NOMO-1 (cell line): ENCODE measurements at regions not wholly inside any gene's neighbourhood (a gene's known extent, or its start where the extent isn't known, plus 50 kb on each side); places are given as distances from the start of the nearest gene placed in this dataset.
A peak's percentile ranks its signal among the peaks of the same experiment; 100 is the strongest.

ENCODE experiments used
- DNase-seq, 2 experiments: peaks; one replicate each; lab custom pipeline; 2025; ENCODE audit not compliant: unreplicated experiment in 2 of 2; lab: John Stamatoyannopoulos, UW

DNA sequence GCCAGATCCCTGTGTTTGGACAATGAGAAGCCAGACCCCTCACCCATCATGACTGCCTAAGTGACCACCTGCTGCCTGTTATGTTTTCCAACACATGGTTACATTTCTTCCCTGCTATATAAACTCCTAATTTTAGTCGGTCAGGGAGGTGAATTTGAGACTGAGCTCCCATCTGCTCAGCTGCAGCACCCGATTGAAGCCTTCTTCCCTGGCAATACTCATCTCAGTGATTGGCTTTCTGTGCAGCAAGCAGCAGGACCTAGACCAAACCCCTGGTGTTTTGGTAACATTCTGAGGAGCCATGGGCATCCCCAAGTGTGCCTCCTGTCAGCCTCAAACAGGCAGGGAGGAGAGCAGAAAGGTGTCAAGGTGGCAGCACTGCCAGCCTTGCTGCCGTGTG is 141.2 kb downstream of the CD8B2 start:
- no peak for DNase-seq

DNA sequence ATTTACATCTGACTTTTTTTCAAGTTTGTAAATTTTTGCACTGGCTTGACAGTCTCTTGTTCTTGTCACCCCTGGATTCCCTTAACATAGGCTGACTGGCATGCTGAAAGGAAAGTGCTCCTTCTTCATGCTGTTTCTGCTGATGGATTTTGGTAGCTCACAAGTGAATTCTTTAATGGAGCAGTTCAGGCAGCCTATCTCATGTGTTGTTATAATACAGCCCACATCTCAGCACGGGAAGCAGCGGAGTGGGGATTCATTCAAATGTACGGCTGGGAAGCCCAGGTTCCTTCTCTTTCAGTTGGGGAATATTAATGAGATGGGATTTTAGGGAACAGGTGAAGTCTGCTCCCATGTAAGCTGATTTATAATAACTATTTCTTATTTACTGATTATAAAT is 142.8 kb downstream of the CD8B2 start:
- DNase-seq = no peak

DNA sequence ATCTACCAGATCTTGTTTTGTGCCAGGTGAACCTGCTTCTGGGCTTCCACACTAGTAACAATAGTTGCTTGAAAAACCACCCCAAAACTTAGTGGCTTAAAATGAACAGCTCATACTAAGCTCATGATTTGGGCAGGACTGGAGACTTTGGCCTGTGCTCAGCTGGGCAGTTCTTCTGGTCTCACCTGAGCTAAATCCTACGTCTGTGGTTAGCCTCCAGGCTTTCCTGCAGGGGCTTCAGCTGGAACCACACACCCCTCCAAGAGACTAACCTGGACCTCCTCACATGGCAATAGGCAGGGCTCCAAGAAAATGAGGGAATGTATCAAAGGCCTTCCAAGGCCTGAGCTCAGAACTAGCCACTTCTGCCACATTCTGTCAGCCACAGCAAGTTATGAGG is 144.1 kb downstream of the CD8B2 start:
- DNase-seq = no peak

DNA sequence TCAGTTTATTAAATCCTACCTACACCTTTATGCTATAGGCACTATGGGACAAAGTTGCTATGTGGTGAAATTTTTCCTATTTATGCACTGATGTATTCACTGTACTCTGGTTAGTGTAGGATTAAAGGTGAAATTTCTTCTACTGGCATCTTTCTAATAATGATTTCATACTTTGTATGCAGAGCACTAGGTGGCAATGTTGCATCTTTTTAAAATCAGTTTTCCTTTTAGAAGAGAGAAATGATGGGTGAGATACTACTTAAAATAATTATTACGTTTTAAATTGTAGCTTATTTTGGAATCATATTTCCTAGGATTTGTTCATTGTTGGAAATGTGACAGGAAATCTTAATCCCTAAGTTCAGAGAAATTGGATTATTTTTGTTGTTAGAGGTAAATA is 150.9 kb downstream of the CD8B2 start:
- DNase-seq = peak in 1 of 2 experiments; percentile 6

DNA sequence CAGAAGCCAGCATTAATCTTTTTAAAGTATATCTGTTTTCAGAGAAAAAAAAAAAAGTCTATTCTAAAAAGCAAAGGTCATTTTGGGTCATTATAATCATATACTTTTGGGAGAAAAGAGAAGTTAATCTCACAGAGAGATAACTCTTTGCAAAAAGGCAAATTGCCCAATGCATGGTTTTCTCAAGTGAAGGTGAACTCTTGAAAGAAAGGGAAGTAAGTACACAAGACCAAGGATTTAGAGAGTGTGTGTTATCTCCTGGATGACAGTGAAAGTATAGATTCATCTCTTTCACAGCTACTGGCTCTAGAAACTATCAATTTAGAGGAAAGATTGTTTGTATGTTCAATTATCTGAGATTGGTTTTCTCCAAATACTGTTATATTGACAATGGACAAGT is 151.4 kb downstream of the CD8B2 start:
- DNase-seq = peak in 1 of 2 experiments; percentile 14

DNA sequence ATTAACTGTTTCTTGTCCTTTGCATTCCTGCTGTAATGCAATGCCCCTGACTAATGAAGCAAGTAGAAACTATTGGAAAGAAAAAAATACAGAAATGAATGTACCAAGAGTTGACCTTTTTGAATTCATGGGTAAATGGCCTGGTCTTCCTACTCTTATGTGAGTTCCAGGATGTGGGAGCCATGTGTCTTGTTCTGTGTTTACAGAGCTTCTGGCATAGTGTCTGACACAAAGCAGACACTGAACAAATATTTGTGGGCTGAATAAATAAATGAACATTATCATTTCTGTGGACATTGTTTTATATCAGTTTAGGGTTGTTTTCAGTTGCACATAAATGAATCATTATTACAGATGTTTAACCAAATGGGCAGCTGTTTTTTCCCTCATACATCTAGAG is 155.5 kb downstream of the CD8B2 start:
- DNase-seq = no peak

DNA sequence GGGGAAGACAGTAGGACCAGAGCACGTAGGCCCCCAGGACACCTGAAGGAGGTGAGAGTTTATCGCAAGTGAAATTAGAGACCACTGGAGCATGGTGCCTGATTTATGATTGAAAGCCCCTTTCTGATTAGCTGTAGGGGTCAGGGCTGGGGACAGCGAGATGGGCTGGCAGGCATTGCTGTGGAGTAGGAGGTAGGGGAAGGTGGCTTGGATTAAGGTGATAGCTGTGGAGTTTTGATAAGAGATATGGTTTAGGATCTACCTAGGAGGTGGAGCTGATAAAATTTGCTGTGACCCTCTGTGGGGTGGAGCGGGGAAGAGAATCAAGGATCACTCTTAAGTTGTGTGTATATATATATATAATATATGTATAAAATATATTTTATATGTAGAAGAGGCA is 157.5 kb downstream of the CD8B2 start:
- DNase-seq = no peak

DNA sequence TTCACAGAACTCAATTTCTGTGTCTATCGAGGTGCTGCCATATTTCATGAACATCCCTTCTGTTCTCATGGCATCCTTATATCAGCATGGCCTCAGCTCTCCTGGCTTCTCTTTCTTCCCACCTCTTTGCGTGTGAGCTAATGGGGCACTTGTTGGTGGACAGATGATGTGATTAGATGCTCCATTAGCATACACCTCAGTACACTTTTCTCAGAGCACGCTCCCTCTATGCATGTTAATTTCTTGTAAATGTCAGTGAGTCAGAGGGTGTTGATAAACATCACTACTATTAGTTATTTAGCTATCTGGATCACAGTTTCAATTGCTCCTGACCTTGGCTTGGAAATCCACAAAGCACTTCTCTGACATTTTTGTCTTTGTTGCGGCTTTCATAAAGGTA is 159.4 kb downstream of the CD8B2 start:
- DNase-seq = no peak

DNA sequence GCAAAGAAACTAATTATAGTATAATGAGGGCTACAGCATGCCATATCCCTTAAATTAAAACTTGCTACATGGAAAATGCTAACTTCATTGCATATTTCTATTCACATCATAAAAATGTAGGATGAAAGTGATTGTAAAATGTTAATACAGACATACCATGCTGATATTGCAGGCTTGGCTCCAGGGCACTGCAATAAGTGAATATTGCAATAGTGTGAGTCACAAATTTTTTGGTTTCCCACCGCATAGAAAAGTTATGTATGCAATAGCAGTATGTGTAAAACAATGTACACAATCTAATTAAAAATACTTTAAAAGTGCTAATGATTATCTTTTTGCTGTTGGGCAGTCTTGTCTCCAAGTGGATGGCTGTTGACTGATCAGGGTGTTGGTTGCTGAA is 162.1 kb downstream of the CD8B2 start:
- no peak for DNase-seq

DNA sequence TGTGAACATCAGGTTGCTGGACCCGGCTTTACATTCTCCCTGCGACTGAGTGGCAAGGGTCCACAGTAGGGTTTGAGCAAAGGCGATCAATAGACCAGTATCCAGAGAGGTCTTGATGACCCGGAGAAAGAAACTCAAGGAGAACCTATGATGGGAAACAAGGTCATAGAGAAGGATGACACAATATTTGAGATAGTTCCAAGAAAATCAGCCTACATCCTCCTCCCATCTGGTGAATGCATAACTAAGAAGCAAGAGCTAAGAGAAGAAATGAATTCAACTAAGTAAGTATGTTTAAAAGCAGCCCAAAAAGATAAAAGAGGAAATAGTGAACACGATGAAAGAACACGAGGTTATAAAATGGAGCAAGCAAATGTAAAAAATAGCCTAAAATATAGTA is 166.3 kb downstream of the CD8B2 start:
- no peak for DNase-seq

DNA sequence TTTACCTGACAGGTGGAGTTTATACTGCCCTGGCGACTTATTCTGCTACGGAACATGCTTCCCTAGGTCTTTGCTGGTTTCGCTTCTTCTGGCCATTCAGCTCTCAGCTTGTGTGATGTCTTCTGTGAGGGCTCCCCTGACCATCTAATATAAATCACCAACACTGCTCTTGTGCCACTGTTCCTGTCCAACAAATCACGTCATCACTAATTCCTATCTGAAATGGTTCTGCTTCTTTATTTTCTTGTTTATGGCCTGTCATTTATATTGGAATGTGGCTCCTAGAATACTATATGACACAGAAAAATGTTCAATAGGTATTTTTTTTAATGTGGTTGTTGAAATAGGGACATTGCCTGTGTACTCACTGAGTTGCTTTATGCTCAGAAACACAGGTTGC is 171.5 kb downstream of the CD8B2 start:
- no peak for DNase-seq

DNA sequence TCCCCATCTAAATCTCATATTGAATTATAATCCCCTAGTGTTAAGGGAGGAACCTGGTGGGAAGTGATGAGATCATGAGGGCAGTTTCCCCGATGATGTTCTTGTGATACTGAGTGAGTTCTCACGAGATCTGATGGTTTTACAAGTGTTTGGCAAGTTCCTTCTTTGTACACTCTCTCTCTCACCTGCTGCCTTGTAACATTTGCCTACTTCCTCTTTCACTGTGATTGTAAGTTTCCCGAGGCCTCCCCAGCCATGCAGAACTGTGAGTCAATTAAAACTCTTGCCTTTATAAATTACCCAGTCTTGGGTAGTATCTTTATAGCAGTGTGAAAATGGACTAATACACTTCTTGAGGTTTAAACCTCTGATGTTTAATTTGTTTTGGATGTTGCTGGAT is 177.5 kb downstream of the CD8B2 start:
- DNase-seq = peak; percentile 11 to 70

DNA sequence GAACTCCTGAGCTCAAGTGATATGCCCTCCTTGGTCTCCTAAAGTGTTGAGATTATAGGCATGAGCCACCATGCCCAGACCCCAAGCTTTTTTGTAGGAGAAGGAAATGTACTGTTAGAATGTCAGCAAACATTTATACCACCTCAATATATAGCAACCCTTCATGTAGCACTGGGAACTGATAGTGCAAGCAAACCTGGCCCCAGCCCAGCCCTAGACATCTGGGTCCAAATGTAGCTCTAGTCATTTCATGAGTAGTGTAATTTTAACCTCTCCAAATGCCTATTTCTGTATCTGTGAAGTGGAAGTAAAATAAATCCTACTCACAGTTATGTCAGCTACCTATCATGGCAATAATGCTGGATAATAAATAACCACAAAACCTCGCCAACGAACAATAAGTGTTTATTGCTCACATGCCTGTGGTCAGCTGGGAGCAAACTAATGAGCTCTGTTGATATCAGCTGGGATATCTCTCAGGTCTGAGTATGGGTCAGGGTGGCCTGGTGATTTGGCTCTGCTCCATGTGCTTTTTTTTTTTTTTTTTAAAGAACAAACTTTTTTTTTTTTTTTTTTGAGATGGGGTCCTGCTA is 180.4 kb downstream of the CD8B2 start:
- DNase-seq = no peak

DNA sequence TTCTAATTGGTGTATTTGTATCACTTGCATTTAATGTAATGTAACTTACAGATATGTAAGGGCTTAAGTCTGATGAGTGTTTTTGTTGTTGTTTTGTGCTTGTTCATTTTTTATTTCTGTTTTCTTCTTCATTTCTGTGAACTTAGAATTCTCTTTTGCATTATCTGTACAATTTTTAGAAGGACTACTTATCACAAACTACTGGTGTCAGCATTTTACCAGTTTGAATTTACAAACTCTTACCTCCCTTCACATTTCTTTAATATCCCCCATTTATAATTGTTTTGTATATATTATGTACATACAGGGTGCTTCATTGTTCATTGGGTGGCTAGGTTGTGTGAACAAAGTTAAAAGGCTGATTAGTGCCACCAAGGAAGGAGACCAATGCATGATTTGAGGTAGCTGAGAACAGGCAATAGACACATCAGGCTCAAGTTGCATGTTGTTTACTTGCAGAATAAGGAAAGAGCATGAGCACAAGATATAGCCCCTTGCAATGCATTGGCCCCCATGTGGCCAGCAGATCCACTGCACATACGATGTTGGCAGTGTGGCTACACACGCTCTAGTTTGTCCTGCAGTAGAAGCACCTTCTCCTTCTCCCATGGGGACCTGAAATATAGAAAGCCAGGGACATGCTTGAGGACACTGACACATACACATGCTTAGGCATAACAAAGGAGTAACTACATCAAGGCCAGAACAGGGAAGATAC is 198.2 kb downstream of the CD8B2 start:
- DNase-seq = no peak

DNA sequence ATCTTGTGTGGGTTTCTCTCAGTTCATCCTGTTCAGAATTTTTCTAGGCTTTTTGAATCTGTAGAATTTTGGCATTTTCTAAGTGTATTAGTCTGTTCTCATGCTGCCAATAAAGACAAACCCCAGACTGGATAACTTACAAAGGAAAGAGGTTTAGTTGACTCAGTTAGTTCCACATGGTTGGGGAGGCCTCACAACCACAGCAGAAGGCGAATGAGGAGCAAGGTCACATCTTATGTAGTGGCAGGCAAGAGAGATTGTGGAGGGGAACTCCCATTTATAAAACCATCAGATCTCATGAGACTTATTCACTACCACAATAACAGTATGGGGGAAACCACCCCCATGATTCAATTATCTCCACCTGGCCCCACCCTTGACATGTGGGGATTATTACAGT is 199.2 kb downstream of the ST6GAL2 start:
- no peak for DNase-seq

DNA sequence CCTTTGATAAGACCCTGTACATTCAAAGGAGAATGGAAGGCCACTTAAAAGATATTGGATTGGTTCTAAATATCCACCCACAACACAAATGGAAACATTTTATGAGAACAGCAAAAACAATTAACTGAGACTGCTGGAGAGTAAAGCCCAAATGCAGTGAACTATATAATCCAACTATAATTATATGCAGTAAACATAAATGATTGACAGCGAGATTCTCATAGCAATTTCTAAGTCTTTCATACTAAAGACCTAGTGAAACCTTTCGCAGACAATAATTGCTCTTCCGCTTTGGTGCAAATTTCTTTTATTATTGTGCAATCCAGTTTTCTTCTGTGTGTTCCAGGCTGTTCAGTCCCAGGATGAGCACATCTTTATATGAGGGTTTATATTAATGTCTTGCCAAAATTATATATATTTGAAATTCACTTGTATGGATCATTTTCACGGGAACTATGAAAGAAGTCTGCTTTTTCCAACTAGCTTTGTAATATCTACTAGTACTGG is 190.9 kb downstream of the ST6GAL2 start:
- no peak for DNase-seq

DNA sequence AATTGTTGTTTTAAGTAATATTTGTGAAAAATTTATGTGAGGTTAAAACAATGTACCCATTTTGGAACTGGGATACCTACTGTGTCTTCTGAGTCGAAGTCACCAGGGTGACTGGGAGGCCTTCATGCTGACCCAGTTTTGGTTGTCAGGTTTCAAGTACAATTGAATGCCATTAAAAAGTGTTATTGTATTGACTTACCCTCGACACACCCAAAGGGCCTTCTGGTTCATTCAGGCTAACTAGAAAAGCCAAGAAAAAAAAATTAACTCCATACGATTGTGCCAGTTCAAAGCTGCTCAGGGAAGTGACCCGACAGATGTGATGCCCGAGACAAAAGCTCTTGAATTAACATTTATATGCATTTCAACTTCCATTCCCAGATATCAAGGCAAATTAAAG is 190.0 kb downstream of the ST6GAL2 start:
- DNase-seq = no peak

DNA sequence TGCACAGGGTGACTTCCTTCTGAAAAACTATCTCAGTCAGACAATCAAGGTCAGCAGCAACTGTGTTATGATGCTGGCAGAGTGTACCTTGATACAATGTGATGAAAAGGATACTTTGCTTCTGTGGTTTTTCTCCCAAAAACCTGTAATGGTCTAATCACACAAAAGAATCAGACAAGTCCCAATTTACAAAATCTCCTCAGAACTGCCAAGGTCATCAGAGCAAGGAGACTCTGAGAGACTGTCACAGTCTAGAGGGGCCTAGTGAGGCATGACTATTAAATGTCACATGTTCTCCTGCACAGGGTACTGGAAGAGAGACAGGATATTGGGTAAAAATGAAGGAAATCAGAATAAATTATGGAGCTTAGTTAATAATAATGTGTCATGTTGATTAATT is 185.4 kb downstream of the ST6GAL2 start:
- no peak for DNase-seq

DNA sequence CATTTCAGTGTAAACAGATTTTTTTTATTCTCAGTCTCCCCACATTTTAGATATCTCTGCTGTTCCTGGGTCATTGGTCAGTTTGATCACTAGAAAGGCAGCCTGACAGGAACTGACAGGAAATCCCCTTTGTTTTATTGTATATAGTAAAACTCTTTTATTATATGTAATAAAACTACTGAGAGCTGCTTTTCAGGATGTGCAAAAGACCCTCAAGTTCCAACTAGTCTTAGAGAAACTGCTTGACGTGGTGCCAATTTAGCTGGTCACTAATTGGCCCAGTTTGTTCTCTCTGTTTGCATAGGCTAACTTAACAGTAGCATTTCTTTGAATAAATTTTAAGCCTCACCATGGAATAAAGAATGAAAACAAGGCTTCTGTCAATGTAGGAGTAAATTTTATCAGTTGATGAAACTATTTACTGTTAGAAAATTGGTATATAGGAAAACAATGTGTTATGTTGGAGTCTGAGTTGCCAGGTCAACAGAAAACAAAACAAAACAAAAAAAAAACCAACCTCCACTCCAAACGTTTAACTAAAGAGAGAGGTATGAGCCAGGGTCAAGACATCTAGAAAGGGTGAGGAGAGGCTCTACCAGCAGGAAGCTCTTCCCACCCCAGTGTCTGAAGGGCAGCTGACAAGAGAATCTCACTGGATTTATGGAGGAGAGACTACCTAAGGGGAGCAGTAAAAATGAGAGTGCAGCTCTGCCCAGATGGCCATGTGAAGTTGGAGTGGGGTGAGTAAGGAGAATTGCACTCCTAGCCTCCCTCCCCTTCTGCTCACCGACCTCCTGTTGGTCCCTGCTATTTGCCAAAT is 184.6 kb downstream of the ST6GAL2 start:
- DNase-seq = no peak

DNA sequence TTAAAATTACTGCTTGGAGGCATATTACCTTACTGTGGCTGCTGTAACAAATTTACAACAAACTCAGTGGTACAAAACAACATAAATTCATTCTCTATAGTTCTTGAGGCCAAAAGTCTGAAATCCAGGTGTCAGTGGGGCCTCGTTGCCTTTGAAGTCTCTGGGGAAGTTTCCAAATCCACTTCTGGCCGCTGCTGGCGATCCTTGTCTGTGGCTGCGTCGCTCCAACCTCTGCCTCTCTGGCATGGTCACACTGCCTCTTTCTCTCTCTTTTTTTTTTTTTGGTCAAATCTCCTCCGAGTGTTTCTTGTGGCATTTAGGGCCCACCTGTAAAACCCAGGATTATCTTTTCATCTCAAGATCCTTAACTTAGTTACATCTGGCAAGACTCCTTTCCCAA is 182.8 kb downstream of the ST6GAL2 start:
- DNase-seq = no peak

DNA sequence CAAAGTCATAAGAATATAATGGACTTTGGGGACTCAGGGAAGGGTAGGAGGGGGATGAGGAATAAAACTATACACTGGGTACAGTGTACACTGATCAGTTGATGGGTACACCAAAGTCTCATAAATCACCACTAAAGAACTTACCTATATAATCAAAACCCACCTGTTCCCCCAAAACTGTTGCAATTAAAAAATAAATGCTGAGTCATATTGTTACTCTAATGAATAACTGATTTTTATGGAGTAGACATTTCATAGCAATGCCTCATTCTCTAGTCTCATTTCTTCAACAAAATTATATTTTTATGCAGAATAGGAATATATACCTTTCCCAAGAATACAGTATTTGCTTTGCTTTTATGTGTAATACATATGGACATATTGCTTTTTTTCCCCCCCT is 181.2 kb downstream of the ST6GAL2 start:
- no peak for DNase-seq

DNA sequence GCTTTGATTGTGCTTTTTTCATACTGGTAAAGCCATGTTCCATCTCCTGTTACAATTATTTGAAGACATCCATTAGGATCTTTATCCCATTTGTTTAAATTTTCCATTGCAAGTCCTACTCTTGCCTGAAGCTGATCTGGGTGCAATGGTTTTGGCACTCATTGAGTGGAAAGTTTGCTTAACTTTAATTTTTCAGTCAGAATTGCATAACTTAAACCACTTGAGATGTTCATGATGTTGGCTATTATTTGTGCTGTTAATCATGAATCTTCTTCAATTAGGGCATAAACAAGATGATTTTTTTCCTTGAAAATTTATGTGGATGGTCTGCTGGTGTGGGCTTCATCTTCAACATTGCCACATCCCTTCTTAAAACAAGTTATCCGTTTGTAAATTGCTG is 180.1 kb downstream of the ST6GAL2 start:
- DNase-seq = no peak
